ENCODE measurements at regions not wholly inside any gene's neighbourhood (a gene's known extent, or its start where the extent isn't known, plus 50 kb on each side); places are given as distances from the start of the nearest gene placed in this dataset.

DNA sequence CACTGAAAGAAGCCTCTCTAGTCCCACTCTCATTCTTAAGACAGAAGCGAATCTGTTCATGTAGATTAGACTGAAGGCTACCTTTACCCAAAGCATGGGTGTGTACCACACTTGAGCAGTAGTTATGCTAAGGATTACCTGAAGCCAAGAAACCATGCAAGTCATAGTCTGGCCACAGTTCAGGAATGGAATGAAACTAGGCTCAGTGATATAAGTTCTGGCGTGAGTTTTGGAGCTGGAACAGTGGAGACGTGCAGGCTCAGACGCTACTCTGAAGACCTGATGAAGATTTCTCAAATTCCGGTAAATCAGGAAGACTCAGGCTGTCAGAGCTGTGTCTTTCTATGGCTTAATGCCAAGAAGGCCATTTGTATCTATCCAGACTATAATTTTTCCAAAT, 219.9 kb downstream of the HDGFL1 start:
- H3K27ac ChIP-seq (ENCODE audit: low read depth, low read length) = no peak overlapping the region
- CTCF ChIA-PET = no interaction called here
- no peaks in the 10 kb centered on the region for H3K27me3 ChIP-seq (ENCODE audit: insufficient read depth, low read length)
- no peaks in the 10 kb centered on the region for H3K4me1 ChIP-seq (ENCODE audit: control insufficient read depth in 1 of 2, insufficient read depth in 2 of 2, low read length in 2 of 2)
- POLR2A ChIA-PET = no interaction called here
- no peak overlapping the region for H3K9ac ChIP-seq (ENCODE audit: low read length)
- H3K9me2 ChIP-seq (ENCODE audit: insufficient read depth) = no peaks in the 10 kb centered on the region
- H3K4me2 ChIP-seq (ENCODE audit: low read length) = no peak overlapping the region
- DNase-seq (ENCODE audit: low read depth, low spot score) = no peak
- no peak overlapping the region for H3K4me3 ChIP-seq (replicated peaks in 1 of 2; ENCODE audit: low read depth in 1 of 2, low read length in 2 of 2)
- RAD21 ChIA-PET (ENCODE audit: low non-redundant PET in 1 of 2, low total read pairs in 2 of 2, uncharacterized antibody in 2 of 2, unreplicated experiment in 2 of 2) = no interaction called here
- no peak overlapping the region for H2AFZ ChIP-seq (ENCODE audit: low read depth, low read length, poor library complexity, severe bottlenecking)
- intact Hi-C loops (cut with micrococcal nuclease) = no loop called here
- H3K9me3 ChIP-seq (ENCODE audit: control insufficient read depth in 1 of 2, insufficient read depth in 1 of 2, low read depth in 1 of 2, low read length in 2 of 2) = peaks cover under 1 to 2% of the 10 kb centered on the region in 2 experiments; a peak in 1 of 4 replicates
- H3K36me3 ChIP-seq (ENCODE audit: control insufficient read depth in 1 of 2, insufficient read depth in 2 of 2, low read length in 2 of 2) = no peaks in the 10 kb centered on the region
- no peaks in the 10 kb centered on the region for H3K79me2 ChIP-seq (ENCODE audit: insufficient read depth, low read length)
- no peak for ATAC-seq
- TF ChIP-seq YY1 (IDR thresholded peaks at IDR 0.05; ENCODE audit: extremely low read depth, insufficient replicate concordance, low read depth, low read length) = no peak
- TF ChIP-seq SIN3A (IDR thresholded peaks at IDR 0.05; ENCODE audit: low read depth) = no peak
- no peak for TF ChIP-seq ELF1 (IDR thresholded peaks at IDR 0.05; ENCODE audit: borderline replicate concordance, low read depth)
- no peak for TF ChIP-seq EZH2 (IDR thresholded peaks at IDR 0.05)
- TF ChIP-seq ZFX (IDR thresholded peaks at IDR 0.05) = no peak
- no peak for TF ChIP-seq FOSL1 (IDR thresholded peaks at IDR 0.05; ENCODE audit: low read depth)
- TF ChIP-seq ZNF274 (IDR thresholded peaks at IDR 0.05; ENCODE audit: low read depth, low read length) = no peak
- TF ChIP-seq, protein P1, sequence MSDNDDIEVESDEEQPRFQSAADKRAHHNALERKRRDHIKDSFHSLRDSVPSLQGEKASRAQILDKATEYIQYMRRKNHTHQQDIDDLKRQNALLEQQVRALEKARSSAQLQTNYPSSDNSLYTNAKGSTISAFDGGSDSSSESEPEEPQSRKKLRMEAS (IDR thresholded peaks at IDR 0.05) = no peak
- TF ChIP-seq, protein P2, sequence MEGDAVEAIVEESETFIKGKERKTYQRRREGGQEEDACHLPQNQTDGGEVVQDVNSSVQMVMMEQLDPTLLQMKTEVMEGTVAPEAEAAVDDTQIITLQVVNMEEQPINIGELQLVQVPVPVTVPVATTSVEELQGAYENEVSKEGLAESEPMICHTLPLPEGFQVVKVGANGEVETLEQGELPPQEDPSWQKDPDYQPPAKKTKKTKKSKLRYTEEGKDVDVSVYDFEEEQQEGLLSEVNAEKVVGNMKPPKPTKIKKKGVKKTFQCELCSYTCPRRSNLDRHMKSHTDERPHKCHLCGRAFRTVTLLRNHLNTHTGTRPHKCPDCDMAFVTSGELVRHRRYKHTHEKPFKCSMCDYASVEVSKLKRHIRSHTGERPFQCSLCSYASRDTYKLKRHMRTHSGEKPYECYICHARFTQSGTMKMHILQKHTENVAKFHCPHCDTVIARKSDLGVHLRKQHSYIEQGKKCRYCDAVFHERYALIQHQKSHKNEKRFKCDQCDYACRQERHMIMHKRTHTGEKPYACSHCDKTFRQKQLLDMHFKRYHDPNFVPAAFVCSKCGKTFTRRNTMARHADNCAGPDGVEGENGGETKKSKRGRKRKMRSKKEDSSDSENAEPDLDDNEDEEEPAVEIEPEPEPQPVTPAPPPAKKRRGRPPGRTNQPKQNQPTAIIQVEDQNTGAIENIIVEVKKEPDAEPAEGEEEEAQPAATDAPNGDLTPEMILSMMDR (IDR thresholded peaks at IDR 0.05 in 2 of 3, conservative IDR thresholded peaks at IDR 0.05 in 1 of 3; ENCODE audit: borderline replicate concordance in 1 of 3, insufficient read depth in 1 of 3, low read depth in 2 of 3, low read length in 2 of 3) = no peak
- no peak for TF ChIP-seq EGR1 (IDR thresholded peaks at IDR 0.05; ENCODE audit: low read depth)
- TF ChIP-seq SRF (IDR thresholded peaks at IDR 0.05; ENCODE audit: low read depth) = no peak
- TF ChIP-seq, protein P3, sequence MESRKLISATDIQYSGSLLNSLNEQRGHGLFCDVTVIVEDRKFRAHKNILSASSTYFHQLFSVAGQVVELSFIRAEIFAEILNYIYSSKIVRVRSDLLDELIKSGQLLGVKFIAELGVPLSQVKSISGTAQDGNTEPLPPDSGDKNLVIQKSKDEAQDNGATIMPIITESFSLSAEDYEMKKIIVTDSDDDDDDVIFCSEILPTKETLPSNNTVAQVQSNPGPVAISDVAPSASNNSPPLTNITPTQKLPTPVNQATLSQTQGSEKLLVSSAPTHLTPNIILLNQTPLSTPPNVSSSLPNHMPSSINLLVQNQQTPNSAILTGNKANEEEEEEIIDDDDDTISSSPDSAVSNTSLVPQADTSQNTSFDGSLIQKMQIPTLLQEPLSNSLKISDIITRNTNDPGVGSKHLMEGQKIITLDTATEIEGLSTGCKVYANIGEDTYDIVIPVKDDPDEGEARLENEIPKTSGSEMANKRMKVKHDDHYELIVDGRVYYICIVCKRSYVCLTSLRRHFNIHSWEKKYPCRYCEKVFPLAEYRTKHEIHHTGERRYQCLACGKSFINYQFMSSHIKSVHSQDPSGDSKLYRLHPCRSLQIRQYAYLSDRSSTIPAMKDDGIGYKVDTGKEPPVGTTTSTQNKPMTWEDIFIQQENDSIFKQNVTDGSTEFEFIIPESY (IDR thresholded peaks at IDR 0.05; ENCODE audit: extremely low read depth, insufficient replicate concordance, low read length) = no peak
- TF ChIP-seq, protein P4, sequence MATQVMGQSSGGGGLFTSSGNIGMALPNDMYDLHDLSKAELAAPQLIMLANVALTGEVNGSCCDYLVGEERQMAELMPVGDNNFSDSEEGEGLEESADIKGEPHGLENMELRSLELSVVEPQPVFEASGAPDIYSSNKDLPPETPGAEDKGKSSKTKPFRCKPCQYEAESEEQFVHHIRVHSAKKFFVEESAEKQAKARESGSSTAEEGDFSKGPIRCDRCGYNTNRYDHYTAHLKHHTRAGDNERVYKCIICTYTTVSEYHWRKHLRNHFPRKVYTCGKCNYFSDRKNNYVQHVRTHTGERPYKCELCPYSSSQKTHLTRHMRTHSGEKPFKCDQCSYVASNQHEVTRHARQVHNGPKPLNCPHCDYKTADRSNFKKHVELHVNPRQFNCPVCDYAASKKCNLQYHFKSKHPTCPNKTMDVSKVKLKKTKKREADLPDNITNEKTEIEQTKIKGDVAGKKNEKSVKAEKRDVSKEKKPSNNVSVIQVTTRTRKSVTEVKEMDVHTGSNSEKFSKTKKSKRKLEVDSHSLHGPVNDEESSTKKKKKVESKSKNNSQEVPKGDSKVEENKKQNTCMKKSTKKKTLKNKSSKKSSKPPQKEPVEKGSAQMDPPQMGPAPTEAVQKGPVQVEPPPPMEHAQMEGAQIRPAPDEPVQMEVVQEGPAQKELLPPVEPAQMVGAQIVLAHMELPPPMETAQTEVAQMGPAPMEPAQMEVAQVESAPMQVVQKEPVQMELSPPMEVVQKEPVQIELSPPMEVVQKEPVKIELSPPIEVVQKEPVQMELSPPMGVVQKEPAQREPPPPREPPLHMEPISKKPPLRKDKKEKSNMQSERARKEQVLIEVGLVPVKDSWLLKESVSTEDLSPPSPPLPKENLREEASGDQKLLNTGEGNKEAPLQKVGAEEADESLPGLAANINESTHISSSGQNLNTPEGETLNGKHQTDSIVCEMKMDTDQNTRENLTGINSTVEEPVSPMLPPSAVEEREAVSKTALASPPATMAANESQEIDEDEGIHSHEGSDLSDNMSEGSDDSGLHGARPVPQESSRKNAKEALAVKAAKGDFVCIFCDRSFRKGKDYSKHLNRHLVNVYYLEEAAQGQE (IDR thresholded peaks at IDR 0.05; ENCODE audit: low read depth) = no peak
- TF ChIP-seq JUND (IDR thresholded peaks at IDR 0.05) = no peak
- TF ChIP-seq, protein P5, sequence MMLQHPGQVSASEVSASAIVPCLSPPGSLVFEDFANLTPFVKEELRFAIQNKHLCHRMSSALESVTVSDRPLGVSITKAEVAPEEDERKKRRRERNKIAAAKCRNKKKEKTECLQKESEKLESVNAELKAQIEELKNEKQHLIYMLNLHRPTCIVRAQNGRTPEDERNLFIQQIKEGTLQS (IDR thresholded peaks at IDR 0.05) = no peak
- TF ChIP-seq POLR2AphosphoS5 (IDR thresholded peaks at IDR 0.05; ENCODE audit: low read depth, low read length) = no peak
- TF ChIP-seq RAD21 (IDR thresholded peaks at IDR 0.05; ENCODE audit: low read depth) = no peak
- no peak for TF ChIP-seq CBX3 (IDR thresholded peaks at IDR 0.05; ENCODE audit: low read depth)
- BruUV-seq (replicated peaks) = no TSS peak
- H4K20me1 ChIP-seq (ENCODE audit: insufficient read depth) = no peaks in the 10 kb centered on the region
